ENCODE measurements at regions not wholly inside any gene's neighbourhood (a gene's known extent, or its start where the extent isn't known, plus 50 kb on each side); places are given as distances from the start of the nearest gene placed in this dataset.
A peak's percentile ranks its signal among the peaks of the same experiment; 100 is the strongest.
"Not testable (repeated sequence)": the region's sequence is repeated elsewhere in the genome, so short reads cannot be mapped to it uniquely, and the experiment has no call there.

DNA sequence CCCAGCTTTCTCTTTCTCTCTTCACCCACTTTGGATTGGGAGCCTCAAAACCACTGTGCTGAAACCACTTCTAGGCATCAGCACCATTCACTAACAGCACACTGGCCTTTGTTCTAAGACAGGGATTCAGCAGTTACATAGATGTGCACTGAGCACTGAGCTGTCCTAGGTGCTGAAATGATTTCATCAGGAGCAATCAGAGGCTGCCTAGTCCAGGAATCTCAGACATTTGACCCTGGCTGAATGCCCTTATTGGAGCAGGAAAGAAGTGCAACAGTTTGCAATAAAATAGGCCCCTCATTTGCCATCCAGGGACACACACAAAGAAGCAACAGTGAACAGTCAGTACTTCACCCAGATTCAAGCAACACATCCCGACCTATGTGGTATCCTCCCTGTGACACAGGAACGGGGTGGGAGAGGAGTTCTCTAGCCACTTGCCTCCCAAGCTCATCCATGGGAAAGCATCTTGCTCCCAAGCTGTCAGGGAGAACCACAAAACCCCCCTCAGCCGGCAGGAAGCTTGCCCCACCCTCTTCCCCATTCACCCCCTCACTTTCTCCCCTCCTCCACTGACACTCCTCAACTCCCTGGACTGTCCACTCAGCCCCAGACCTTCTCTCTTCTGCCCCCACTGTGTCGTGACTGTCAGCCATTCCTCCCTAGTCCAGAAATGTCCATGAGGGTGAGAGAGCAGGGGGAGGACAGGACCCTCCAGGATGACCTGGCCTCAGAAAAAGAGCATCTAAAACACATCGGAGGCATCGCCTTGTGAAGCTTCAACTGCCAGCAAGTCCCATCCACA, 304.4 kb downstream of the PREX1 start:
- peak in 3 of 4 donors; percentile 18 to 34 (median 22) for DNase-seq

DNA sequence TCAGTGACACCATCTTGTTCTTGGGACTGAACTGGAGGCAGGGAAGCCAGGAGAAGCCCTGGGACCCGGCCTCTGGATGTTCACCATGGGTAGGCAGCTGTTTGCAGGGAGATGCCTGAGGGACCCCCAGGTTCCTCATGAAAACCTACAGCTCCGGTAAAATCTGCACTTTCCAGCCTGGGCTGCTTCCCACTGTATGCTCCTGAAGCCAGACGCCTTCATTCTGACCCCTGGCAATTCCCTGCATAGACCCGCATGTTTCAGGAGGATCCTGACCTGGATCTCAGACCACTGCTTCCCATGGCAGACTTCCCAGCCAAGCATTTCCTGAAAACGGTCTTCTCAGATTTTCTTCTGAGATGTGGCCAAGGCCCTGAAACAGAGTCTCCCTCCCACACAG, 306.7 kb downstream of the PREX1 start:
- no peak for TF ChIP-seq POLR2A (IDR thresholded peaks at IDR 0.05)
- TF ChIP-seq, protein P1, sequence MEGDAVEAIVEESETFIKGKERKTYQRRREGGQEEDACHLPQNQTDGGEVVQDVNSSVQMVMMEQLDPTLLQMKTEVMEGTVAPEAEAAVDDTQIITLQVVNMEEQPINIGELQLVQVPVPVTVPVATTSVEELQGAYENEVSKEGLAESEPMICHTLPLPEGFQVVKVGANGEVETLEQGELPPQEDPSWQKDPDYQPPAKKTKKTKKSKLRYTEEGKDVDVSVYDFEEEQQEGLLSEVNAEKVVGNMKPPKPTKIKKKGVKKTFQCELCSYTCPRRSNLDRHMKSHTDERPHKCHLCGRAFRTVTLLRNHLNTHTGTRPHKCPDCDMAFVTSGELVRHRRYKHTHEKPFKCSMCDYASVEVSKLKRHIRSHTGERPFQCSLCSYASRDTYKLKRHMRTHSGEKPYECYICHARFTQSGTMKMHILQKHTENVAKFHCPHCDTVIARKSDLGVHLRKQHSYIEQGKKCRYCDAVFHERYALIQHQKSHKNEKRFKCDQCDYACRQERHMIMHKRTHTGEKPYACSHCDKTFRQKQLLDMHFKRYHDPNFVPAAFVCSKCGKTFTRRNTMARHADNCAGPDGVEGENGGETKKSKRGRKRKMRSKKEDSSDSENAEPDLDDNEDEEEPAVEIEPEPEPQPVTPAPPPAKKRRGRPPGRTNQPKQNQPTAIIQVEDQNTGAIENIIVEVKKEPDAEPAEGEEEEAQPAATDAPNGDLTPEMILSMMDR (IDR thresholded peaks at IDR 0.05) = no peak
- H3K27me3 ChIP-seq = no peaks in the 10 kb centered on the region
- no peak overlapping the region for H3K27ac ChIP-seq
- DNase-seq = no peak
- 71 to 73% methylated on average over 3 to 5 of the region's 5 CpGs for WGBS, 2 donors
- intact Hi-C loops (cut with DNase I) = no loop called here
- no peak for ATAC-seq
- no peaks in the 10 kb centered on the region for H3K4me1 ChIP-seq
- H3K36me3 ChIP-seq (replicated peaks in 1 of 2; ENCODE audit: insufficient read depth in 1 of 2, low read depth in 2 of 2) = no peaks in the 10 kb centered on the region
- H3K9me3 ChIP-seq = no peaks in the 10 kb centered on the region
- H3K4me3 ChIP-seq = no peak overlapping the region

More for the DNA sequence above, 304.4 kb downstream of the PREX1 start:
- H3K4me3 ChIP-seq = no peak overlapping the region
- intact Hi-C loops (cut with DNase I) = no loop called here
- H3K27me3 ChIP-seq = no peaks in the 10 kb centered on the region
- 48 to 65% methylated on average over 4 to 6 of the region's 6 CpGs for WGBS, 2 donors
- H3K9me3 ChIP-seq = no peaks in the 10 kb centered on the region
- H3K36me3 ChIP-seq (replicated peaks in 1 of 2; ENCODE audit: insufficient read depth in 1 of 2, low read depth in 2 of 2) = no peaks in the 10 kb centered on the region
- no peak overlapping the region for H3K27ac ChIP-seq
- no peak for ATAC-seq
- TF ChIP-seq POLR2A (IDR thresholded peaks at IDR 0.05) = no peak
- TF ChIP-seq, protein P1 (IDR thresholded peaks at IDR 0.05) = no peak
- no peaks in the 10 kb centered on the region for H3K4me1 ChIP-seq

DNA sequence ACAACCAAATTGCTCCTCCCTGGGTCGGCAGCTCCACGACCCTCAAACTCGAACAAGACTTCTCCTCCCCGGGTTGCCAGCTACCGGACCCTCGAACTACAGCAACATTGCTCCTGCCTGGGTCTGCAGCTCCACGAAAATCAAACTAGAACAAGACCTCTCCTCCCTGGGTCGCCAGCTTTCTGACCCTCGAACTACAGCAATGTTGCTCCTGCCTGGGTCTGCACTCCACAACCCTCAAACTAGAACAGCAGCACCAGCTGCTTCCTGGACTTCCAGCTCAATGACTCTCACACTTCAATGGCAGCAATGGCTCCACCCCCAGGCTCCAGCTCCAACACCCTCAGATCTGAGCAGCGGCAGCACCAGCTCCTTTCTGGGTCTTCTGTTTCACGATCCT, 311.6 kb downstream of the PREX1 start:
- 37 to 40% methylated on average over 11 of the region's 11 CpGs for WGBS, 2 donors
- not testable (repeated sequence) for H3K27ac ChIP-seq; H3K4me1 ChIP-seq; H3K36me3 ChIP-seq (replicated peaks in 1 of 2; ENCODE audit: insufficient read depth in 1 of 2, low read depth in 2 of 2); H3K4me3 ChIP-seq; H3K27me3 ChIP-seq; ATAC-seq; H3K9me3 ChIP-seq
- intact Hi-C loops (cut with DNase I) = loop anchor here (5.0 kb wide), 1 partner anchor 624 kb away; no protein-coding TSS in a partner anchor
- DNase-seq = peak in 2 of 4 donors; percentile 3 to 9

DNA sequence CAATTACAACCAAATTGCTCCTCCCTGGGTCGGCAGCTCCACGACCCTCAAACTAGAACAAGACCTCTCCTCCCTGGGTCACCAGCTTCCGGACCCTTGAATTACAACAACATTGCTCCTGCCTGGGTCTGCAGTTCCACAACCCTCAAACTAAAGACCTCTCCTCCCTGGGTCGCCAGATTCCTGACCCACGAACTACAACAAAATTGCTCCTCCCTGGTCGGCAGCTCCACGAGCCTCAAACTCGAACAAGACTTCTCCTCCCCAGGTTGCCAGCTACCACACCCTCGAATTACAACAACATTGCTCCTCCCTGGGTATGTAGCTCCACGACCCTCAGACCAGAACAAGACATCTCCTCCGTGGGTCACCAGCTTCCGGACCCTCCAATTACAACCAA, 313.2 kb downstream of the PREX1 start:
- ATAC-seq; H3K27ac ChIP-seq; H3K36me3 ChIP-seq (replicated peaks in 1 of 2; ENCODE audit: insufficient read depth in 1 of 2, low read depth in 2 of 2); H3K9me3 ChIP-seq; H3K27me3 ChIP-seq; H3K4me1 ChIP-seq; DNase-seq; intact Hi-C loops (cut with DNase I); H3K4me3 ChIP-seq: not testable (repeated sequence)
- WGBS, 2 donors = 53 to 59% methylated on average over 10 of the region's 12 CpGs

DNA sequence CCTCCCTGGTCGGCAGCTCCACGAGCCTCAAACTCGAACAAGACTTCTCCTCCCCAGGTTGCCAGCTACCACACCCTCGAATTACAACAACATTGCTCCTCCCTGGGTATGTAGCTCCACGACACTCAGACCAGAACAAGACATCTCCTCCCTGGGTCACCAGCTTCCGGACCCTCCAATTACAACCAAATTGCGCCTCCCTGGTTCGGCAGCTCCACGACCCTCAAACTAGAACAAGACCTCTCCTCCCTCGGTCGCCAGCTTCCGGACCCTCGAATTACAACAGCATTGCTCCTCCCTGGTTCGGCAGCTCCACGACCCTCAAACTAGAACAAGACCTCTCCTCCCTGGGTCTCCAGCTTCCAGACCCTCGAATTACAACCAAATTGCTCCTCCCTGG, 315.3 kb downstream of the PREX1 start:
- H3K27ac ChIP-seq; intact Hi-C loops (cut with DNase I): not testable (repeated sequence)
- 41 to 66% methylated on average over 15 of the region's 16 CpGs for WGBS, 2 donors

DNA sequence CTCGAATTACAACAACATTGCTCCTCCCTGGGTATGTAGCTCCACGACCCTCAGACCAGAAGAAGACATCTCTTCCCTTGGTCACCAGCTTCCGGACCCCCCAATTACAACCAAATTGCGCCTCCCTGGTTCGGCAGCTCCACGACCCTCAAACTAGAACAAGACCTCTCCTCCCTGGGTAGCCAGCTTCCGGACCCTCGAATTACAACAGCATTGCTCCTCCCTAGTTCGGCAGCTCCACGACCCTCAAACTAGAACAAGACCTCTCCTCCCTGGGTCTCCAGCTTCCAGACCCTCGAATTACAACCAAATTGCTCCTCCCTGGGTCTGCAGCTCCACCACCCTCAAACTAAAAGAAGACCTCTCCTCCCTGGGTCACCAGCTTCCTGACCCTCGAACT, 322.7 kb downstream of the PREX1 start:
- H3K27me3 ChIP-seq; H3K4me1 ChIP-seq; H3K27ac ChIP-seq; H3K9me3 ChIP-seq; H3K36me3 ChIP-seq (replicated peaks in 1 of 2; ENCODE audit: insufficient read depth in 1 of 2, low read depth in 2 of 2); DNase-seq; H3K4me3 ChIP-seq; intact Hi-C loops (cut with DNase I); ATAC-seq: not testable (repeated sequence)
- 52 to 53% methylated on average over 11 to 12 of the region's 12 CpGs for WGBS, 2 donors

More for the DNA sequence above, 315.3 kb downstream of the PREX1 start:
- ATAC-seq; H3K4me1 ChIP-seq; H3K27me3 ChIP-seq; DNase-seq; H3K4me3 ChIP-seq; H3K36me3 ChIP-seq (replicated peaks in 1 of 2; ENCODE audit: insufficient read depth in 1 of 2, low read depth in 2 of 2); H3K9me3 ChIP-seq: not testable (repeated sequence)

All from body of pancreas (tissue), 4 donors.